Activated CD4-positive, alpha-beta T cell treated with anti-CD3 and anti-CD28 coated beads, Interleukin-2, amount 50 U/mL, for 24 hours (primary cell): ENCODE measurements at regions not wholly inside any gene's neighbourhood (a gene's known extent, or its start where the extent isn't known, plus 50 kb on each side); places are given as distances from the start of the nearest gene placed in this dataset.

Experiments
- DNase-seq, 2 donors: peaks; one replicate each; pipeline ENCODE4 v3.0.0-alpha.2; 2020; ENCODE audit warnings: low read depth in 1 of 2, low spot score in 1 of 2

GRCh38 chr1:199758626-199759255 lies 268.8 kb upstream of the NR5A2 start:
- no peak for DNase-seq

- DNase-seq = no peak
Measured at GRCh38 chr1:199759268-199759730, 268.2 kb upstream of the NR5A2 start.

- no peak for DNase-seq
Measured at GRCh38 chr1:199762572-199762971, 264.9 kb upstream of the NR5A2 start.

- DNase-seq = no peak
Measured at GRCh38 chr1:199766218-199766792, 261.2 kb upstream of the NR5A2 start.

- DNase-seq = no peak
Measured at GRCh38 chr1:199767700-199768099, 259.8 kb upstream of the NR5A2 start.

GRCh38 chr1:199774433-199775089 lies 252.9 kb upstream of the NR5A2 start:
- no peak for DNase-seq

GRCh38 chr1:199776768-199777497 lies 250.6 kb upstream of the NR5A2 start:
- no peak for DNase-seq

GRCh38 chr1:199778324-199778955 lies 249.1 kb upstream of the NR5A2 start:
- DNase-seq = no peak

GRCh38 chr1:199780091-199780490 lies 247.4 kb upstream of the NR5A2 start:
- DNase-seq = no peak

- no peak for DNase-seq
Measured at GRCh38 chr1:199780948-199781670, 246.4 kb upstream of the NR5A2 start.

- no peak for DNase-seq
Measured at GRCh38 chr1:199784138-199784895, 243.2 kb upstream of the NR5A2 start.

GRCh38 chr1:199786695-199787094 lies 240.8 kb upstream of the NR5A2 start:
- no peak for DNase-seq

- DNase-seq = no peak
Measured at GRCh38 chr1:199789141-199789540, 238.4 kb upstream of the NR5A2 start.

GRCh38 chr1:199791495-199791894 lies 236.0 kb upstream of the NR5A2 start:
- no peak for DNase-seq

- no peak for DNase-seq
Measured at GRCh38 chr1:199792874-199793273, 234.6 kb upstream of the NR5A2 start.

GRCh38 chr1:199794105-199794863 lies 233.2 kb upstream of the NR5A2 start:
- no peak for DNase-seq

GRCh38 chr1:199799116-199799515 lies 228.4 kb upstream of the NR5A2 start:
- no peak for DNase-seq

GRCh38 chr1:199804526-199804925 lies 223.0 kb upstream of the NR5A2 start:
- no peak for DNase-seq

GRCh38 chr1:199808110-199808870 lies 219.2 kb upstream of the NR5A2 start:
- no peak for DNase-seq
